A549 (cell line): ENCODE measurements at regions not wholly inside any gene's neighbourhood (a gene's known extent, or its start where the extent isn't known, plus 50 kb on each side); places are given as distances from the start of the nearest gene placed in this dataset.

ENCODE experiments used
- CEBPB ChIP-seq, 2 experiments: fragments of >200 bp in 1 of 2; sonication (Bioruptor Twin) in 1 of 2; formaldehyde crosslinking in 1 of 2; IDR thresholded peaks; 2 replicates each; pipeline ENCODE4 v1.6.1; 2012 to 2016
- HDAC2 ChIP-seq: fragments of 200-600 bp; sonication (generic); IDR thresholded peaks from 2 replicates; pipeline ENCODE4 v1.6.1; 2016
- POLR2A ChIP-seq: IDR thresholded peaks from 2 replicates; pipeline ENCODE4 v1.6.1; 2012; ENCODE audit warnings: mild to moderate bottlenecking, low read length
- USF2 ChIP-seq: fragments of 450-650 bp; IDR thresholded peaks from 2 replicates; pipeline ENCODE4 v1.6.1; 2014; ENCODE audit warnings: antibody characterized with exemption
- TF ChIP-seq, protein P1 (sequence below): fragments of 150-350 bp; IDR thresholded peaks from 2 replicates; pipeline ENCODE4 v1.6.1; 2014; ENCODE audit warnings: low read depth, mild to moderate bottlenecking, low read length
- TF ChIP-seq, protein P2 (sequence below): fragments of >200 bp; sonication (Bioruptor Twin); formaldehyde crosslinking; IDR thresholded peaks from 3 replicates; pipeline ENCODE4 v1.5.1; 2016

DNA sequence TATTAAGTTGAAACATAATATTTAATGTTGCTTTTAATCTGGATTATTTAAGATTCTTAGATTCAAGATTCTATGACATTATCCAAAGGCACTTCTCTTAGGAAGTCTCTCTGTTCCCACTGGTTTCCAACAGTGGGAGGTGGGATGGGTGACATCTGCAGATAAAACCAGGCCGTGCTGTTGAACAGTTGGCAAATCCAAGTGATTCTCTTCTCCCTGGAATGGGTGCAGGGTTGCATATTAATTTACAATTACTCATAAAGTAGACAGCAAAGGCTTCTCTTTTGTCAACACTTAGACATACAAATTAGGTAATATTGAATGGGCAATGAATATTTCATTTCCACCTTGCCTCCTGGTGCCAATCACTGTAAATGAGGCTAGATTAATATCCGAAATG is 233.7 kb upstream of the IL12B start:
- no peak for TF ChIP-seq POLR2A
- TF ChIP-seq, protein P1, sequence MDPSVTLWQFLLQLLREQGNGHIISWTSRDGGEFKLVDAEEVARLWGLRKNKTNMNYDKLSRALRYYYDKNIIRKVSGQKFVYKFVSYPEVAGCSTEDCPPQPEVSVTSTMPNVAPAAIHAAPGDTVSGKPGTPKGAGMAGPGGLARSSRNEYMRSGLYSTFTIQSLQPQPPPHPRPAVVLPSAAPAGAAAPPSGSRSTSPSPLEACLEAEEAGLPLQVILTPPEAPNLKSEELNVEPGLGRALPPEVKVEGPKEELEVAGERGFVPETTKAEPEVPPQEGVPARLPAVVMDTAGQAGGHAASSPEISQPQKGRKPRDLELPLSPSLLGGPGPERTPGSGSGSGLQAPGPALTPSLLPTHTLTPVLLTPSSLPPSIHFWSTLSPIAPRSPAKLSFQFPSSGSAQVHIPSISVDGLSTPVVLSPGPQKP, result no peak
- TF ChIP-seq, protein P2, sequence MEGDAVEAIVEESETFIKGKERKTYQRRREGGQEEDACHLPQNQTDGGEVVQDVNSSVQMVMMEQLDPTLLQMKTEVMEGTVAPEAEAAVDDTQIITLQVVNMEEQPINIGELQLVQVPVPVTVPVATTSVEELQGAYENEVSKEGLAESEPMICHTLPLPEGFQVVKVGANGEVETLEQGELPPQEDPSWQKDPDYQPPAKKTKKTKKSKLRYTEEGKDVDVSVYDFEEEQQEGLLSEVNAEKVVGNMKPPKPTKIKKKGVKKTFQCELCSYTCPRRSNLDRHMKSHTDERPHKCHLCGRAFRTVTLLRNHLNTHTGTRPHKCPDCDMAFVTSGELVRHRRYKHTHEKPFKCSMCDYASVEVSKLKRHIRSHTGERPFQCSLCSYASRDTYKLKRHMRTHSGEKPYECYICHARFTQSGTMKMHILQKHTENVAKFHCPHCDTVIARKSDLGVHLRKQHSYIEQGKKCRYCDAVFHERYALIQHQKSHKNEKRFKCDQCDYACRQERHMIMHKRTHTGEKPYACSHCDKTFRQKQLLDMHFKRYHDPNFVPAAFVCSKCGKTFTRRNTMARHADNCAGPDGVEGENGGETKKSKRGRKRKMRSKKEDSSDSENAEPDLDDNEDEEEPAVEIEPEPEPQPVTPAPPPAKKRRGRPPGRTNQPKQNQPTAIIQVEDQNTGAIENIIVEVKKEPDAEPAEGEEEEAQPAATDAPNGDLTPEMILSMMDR, result no peak
- no peak for TF ChIP-seq USF2
- TF ChIP-seq CEBPB (IDR thresholded peaks at IDR 0.05), result no peak
- TF ChIP-seq HDAC2, result no peak
